Mesothelial cell of epicardium (in vitro differentiated cells): ENCODE measurements at regions not wholly inside any gene's neighbourhood (a gene's known extent, or its start where the extent isn't known, plus 50 kb on each side); places are given as distances from the start of the nearest gene placed in this dataset.

Experiments
- DNase-seq, 2 experiments: peaks; one replicate each; pipeline ENCODE4 v3.0.0; 2021; ENCODE audit warnings: low spot score in 2 of 2; ENCODE audit not compliant: unreplicated experiment in 2 of 2
- H3K27ac Mint-ChIP-seq: 2 replicates; pipeline ENCODE4 v1.8.0; 2021; ENCODE audit warnings: mixed read lengths
- H3K27me3 Mint-ChIP-seq: 2 replicates; pipeline ENCODE4 v1.8.0; 2021; ENCODE audit warnings: low read depth, mixed read lengths
- H3K36me3 Mint-ChIP-seq: 2 replicates; pipeline ENCODE4 v1.8.0; 2021; ENCODE audit warnings: mixed read lengths
- H3K4me1 Mint-ChIP-seq: 2 replicates; pipeline ENCODE4 v1.8.0; 2021; ENCODE audit warnings: mixed read lengths
- H3K4me3 Mint-ChIP-seq: 2 replicates; pipeline ENCODE4 v1.8.0; 2021; ENCODE audit warnings: mild to moderate bottlenecking, moderate library complexity, mixed read lengths
- H3K9me3 Mint-ChIP-seq: 2 replicates; pipeline ENCODE4 v1.8.0; 2021; ENCODE audit warnings: mixed read lengths
- TF ChIP-seq, protein P1 (sequence below): fragments of 200-600 bp; sonication (generic); IDR thresholded peaks from one replicate; pipeline ENCODE4 v1.5.0; 2021; ENCODE audit warnings: antibody characterized with exemption; ENCODE audit not compliant: unreplicated experiment

DNA sequence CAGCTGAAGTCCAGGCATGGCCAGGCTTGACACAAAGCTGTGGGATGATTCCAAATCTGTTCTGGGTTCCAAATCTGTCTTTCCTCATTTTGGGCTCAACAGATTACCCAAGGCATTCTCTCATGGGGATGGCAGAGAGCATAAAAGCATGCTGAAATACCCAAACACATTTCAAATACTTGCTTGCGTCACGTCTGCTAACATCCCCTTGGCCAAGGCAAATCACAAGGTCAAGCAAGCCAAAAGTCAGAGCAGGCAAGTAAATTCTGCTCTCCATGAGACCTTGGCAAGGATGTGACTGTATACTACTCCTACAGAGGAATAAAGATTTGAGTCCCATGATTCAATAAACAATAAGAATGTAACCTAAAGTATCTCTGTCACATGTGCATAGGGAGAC is 306.7 kb downstream of the EPB41L4A start:
- Mint-ChIP-seq H3K9me3 (no peaks in the 10 kb centered on the region), H3K27ac (no peak overlapping the region), H3K4me1 (peaks cover 12% of the 10 kb centered on the region), H3K4me3 (no peak overlapping the region), H3K27me3 (no peaks in the 10 kb centered on the region), H3K36me3 (no peaks in the 10 kb centered on the region)
- TF ChIP-seq, protein P1, sequence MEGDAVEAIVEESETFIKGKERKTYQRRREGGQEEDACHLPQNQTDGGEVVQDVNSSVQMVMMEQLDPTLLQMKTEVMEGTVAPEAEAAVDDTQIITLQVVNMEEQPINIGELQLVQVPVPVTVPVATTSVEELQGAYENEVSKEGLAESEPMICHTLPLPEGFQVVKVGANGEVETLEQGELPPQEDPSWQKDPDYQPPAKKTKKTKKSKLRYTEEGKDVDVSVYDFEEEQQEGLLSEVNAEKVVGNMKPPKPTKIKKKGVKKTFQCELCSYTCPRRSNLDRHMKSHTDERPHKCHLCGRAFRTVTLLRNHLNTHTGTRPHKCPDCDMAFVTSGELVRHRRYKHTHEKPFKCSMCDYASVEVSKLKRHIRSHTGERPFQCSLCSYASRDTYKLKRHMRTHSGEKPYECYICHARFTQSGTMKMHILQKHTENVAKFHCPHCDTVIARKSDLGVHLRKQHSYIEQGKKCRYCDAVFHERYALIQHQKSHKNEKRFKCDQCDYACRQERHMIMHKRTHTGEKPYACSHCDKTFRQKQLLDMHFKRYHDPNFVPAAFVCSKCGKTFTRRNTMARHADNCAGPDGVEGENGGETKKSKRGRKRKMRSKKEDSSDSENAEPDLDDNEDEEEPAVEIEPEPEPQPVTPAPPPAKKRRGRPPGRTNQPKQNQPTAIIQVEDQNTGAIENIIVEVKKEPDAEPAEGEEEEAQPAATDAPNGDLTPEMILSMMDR, result no peak
- no peak for DNase-seq

DNA sequence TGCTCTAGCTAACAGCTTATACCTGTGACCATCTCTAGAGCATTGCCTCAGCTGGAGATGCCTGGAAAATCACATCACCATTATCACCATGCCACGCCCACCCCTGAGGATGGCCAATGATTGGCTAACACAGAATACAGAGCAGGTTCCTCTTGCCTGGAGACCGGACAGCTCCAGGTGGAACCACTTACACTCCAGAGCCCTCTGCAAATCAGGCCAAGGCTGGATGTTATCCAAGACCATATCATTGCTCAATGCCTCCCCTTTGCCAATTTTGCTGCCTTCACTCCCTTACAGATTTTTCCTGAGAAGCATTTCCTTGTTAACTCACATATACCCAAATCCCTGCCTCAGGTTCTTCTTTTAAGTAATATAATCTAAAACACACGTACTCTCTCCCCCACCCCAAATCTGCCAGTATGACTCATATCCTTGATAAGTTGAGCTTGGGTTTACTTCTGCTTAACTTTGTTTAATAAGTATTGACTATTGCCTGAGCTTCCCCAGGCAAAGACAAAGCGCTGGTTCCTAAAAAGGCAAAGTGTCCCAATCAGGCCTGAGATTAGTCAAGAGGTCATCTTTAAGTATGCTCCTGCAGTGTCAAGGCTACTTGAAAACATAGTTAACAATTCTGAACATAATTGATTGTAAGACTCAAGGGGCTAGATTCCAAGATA is 309.6 kb downstream of the EPB41L4A start:
- Mint-ChIP-seq H3K27ac (no peak overlapping the region), H3K27me3 (no peaks in the 10 kb centered on the region), H3K9me3 (no peaks in the 10 kb centered on the region), H3K36me3 (no peaks in the 10 kb centered on the region), H3K4me3 (no peak overlapping the region), H3K4me1 (peaks cover 16% of the 10 kb centered on the region)
- TF ChIP-seq, protein P1, result no peak
- no peak for DNase-seq

DNA sequence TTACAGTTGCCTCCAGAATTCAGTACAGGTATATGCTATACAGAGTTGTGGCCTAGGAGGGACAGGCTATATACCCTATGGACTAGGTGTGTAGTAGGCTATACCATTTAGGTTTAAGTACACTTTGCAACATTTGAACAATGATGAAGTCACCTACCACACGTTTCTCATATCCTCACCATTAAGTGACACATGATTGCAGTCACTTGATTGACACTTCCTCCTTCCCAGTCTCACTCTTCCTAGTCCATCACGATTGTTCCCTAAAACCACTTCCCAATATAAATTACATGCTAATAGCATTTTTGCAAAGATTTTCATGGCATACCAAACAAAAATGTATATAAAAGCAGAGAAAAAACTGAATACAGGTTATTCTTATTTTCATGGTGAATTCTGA is 312.2 kb downstream of the EPB41L4A start:
- DNase-seq, result no peak
- no peaks in the 10 kb centered on the region for H3K36me3 Mint-ChIP-seq
- H3K4me3 Mint-ChIP-seq, result no peak overlapping the region
- no peaks in the 10 kb centered on the region for H3K27me3 Mint-ChIP-seq
- TF ChIP-seq, protein P1, result no peak
- H3K4me1 Mint-ChIP-seq, result peaks cover 16% of the 10 kb centered on the region
- no peaks in the 10 kb centered on the region for H3K9me3 Mint-ChIP-seq
- H3K27ac Mint-ChIP-seq, result no peak overlapping the region

DNA sequence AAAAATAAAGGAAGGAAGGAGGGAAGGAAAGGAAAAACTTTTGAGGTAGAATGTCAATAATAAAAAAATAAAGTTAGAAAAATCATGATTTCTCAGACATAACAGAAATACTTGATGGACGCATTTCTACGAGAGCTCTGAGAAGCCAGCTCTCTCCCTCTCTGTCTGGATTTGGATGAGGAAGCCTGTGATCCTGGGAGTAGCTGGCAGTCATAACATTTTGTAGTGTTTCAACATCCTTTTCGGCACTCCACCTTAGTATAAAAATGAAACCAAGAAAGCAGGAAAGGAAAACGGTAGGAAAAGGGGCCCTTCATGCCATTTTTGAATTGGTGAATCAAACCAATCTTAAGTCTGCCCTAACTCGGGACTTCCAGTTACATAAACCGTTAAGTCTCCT is 321.3 kb downstream of the EPB41L4A start:
- no peak overlapping the region for H3K27ac Mint-ChIP-seq
- no peaks in the 10 kb centered on the region for H3K27me3 Mint-ChIP-seq
- TF ChIP-seq, protein P1, result no peak
- DNase-seq, result no peak
- H3K4me1 Mint-ChIP-seq, result no peaks in the 10 kb centered on the region
- peaks cover 20% of the 10 kb centered on the region for H3K9me3 Mint-ChIP-seq
- H3K36me3 Mint-ChIP-seq, result peaks cover 7% of the 10 kb centered on the region
- no peak overlapping the region for H3K4me3 Mint-ChIP-seq

DNA sequence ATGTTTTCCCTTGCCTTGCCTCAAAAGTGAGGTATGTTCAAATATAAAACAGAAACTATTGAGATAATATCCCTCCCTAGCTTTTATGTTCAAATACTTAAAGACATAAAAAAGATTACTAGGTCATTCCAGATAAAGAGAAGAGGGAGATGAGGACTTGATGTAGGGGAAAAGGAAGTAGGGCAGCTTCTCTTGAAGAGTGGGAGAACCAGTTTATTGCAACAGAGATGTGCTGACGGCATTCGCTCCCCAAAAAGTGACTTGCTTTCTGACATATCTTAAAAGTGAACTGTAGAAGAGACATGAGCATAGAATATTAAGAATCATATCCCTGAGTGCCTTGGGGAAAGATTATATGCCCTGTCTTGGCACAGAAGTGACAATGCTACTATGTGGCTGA is 330.2 kb upstream of the NREP start:
- H3K4me1 Mint-ChIP-seq, result peaks cover 6% of the 10 kb centered on the region
- H3K36me3 Mint-ChIP-seq, result no peaks in the 10 kb centered on the region
- no peaks in the 10 kb centered on the region for H3K27me3 Mint-ChIP-seq
- H3K27ac Mint-ChIP-seq, result peak overlapping the region; percentile 58
- DNase-seq, result no peak
- H3K9me3 Mint-ChIP-seq, result no peaks in the 10 kb centered on the region
- TF ChIP-seq, protein P1, result no peak
- no peak overlapping the region for H3K4me3 Mint-ChIP-seq

DNA sequence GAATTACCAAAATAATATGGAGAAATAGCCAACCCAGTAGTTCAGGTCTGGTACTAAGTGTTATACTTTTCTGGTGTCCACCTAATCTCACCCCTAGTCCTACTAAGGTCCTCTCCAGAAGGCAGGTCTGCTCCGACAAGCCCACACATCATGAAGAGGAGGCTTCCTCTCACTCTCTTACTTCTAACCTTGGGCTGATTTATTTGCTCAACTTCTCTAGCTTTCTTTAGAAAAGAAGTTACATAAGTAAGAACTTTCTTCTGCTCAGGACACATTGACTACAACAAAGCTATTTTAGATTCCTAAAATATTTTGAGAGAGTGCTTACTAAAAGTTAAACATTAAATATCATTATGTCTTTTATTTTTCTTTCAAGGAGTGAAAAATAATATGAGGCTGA is 329.7 kb upstream of the NREP start:
- Mint-ChIP-seq H3K9me3 (no peaks in the 10 kb centered on the region), H3K27me3 (no peaks in the 10 kb centered on the region), H3K4me3 (no peak overlapping the region), H3K27ac (no peak overlapping the region), H3K4me1 (peaks cover 6% of the 10 kb centered on the region), H3K36me3 (no peaks in the 10 kb centered on the region)
- no peak for DNase-seq
- TF ChIP-seq, protein P1, result no peak
